ENCODE measurements at regions not wholly inside any gene's neighbourhood (a gene's known extent, or its start where the extent isn't known, plus 50 kb on each side); places are given as distances from the start of the nearest gene placed in this dataset.
A peak's percentile ranks its signal among the peaks of the same experiment; 100 is the strongest.
"Not testable (repeated sequence)": the region's sequence is repeated elsewhere in the genome, so short reads cannot be mapped to it uniquely, and the experiment has no call there.

DNA sequence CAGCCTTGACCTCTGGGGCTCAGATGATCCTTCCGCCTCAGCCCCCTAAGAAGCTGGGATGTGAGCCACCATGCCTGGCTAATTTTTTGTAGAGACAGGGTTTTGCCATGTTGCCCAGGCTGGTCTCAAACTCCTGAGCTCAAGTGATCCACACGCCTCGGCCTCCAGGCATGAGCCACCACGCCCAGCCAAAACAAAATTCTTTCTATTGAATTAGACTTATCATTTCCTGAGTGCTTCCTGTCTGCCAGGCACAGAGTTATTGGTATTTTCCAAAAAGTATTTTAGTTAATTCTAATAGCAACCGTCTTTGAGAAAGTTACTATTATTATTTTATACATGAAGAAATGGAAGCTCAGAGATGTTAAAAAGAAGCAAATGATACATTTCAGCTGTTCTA is 61.4 kb upstream of the LMO2 start:
- Histone ChIP-seq H3K9me3 (ENCODE audit: low read depth, low read length, poor library complexity, severe bottlenecking) (no peaks in the 10 kb centered on the region), H3K4me3 (ENCODE audit: low read depth, low read length, poor library complexity, severe bottlenecking) (no peak overlapping the region), H3K27ac (ENCODE audit: low read depth, low read length, poor library complexity, severe bottlenecking) (peak overlapping the region; percentile 52), H3K4me1 (ENCODE audit: insufficient read depth, low read length, poor library complexity, severe bottlenecking) (peaks cover 25% of the 10 kb centered on the region), H3K36me3 (ENCODE audit: insufficient read depth, low read length, poor library complexity, severe bottlenecking) (no peaks in the 10 kb centered on the region), H3K27me3 (replicated peaks; ENCODE audit: insufficient read depth, low read depth, low read length, poor library complexity) (no peaks in the 10 kb centered on the region)
- peak; percentile 91 for DNase-seq (ENCODE audit: low spot score)
- TF ChIP-seq EZH2 (IDR thresholded peaks at IDR 0.05; ENCODE audit: borderline replicate concordance, low read depth, low read length, poor library complexity, severe bottlenecking), result no peak
- intact Hi-C loops (cut with micrococcal nuclease; ENCODE audit: unreplicated experiment), result no loop called here
- POLR2A ChIA-PET (ENCODE audit: low non-redundant PET), result interaction anchor here (0.5 to 1.1 kb wide), 2 partner anchors 23 to 38 kb away, joined by 4 to 7 read pairs; no protein-coding TSS in a partner anchor
- BruUV-seq (replicated peaks), result no TSS peak
- CTCF ChIA-PET, result interaction anchor here (1.0 kb wide), 2 partner anchors 23 to 86 kb away, joined by 3 to 4 read pairs; no protein-coding TSS in a partner anchor

DNA sequence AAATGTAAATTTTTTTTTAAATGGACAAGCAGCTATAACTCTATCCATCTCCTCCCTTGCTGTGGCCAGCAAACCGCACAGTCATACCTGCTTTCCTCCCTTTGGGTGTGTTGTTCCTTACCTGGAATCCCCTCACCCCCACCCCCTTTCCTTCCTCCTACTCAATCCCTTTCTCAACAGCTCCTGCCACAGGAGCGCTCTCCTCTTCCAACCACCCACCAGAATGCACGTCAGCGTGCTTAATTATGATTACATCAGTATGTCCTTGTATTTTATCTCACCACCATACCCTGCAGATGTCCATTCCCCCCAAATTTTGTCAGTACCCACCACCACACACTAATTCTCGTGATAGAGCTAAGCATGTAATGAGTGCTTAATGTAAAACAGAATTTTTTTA is 60.9 kb upstream of the LMO2 start:
- H3K36me3 ChIP-seq (ENCODE audit: insufficient read depth, low read length, poor library complexity, severe bottlenecking), result no peaks in the 10 kb centered on the region
- BruUV-seq (replicated peaks), result no TSS peak
- peaks cover 25% of the 10 kb centered on the region for H3K4me1 ChIP-seq (ENCODE audit: insufficient read depth, low read length, poor library complexity, severe bottlenecking)
- H3K27ac ChIP-seq (ENCODE audit: low read depth, low read length, poor library complexity, severe bottlenecking), result peak overlapping the region; percentile 52
- no peaks in the 10 kb centered on the region for H3K27me3 ChIP-seq (replicated peaks; ENCODE audit: insufficient read depth, low read depth, low read length, poor library complexity)
- CTCF ChIA-PET, result interaction anchor here (1.0 kb wide), 2 partner anchors 22 to 85 kb away, joined by 3 to 4 read pairs; no protein-coding TSS in a partner anchor
- no peaks in the 10 kb centered on the region for H3K9me3 ChIP-seq (ENCODE audit: low read depth, low read length, poor library complexity, severe bottlenecking)
- H3K4me3 ChIP-seq (ENCODE audit: low read depth, low read length, poor library complexity, severe bottlenecking), result no peak overlapping the region
- intact Hi-C loops (cut with micrococcal nuclease; ENCODE audit: unreplicated experiment), result no loop called here
- DNase-seq (ENCODE audit: low spot score), result peak; percentile 72
- POLR2A ChIA-PET (ENCODE audit: low non-redundant PET), result interaction anchor here (0.5 to 1.1 kb wide), 2 partner anchors 22 to 38 kb away, joined by 4 to 7 read pairs; no protein-coding TSS in a partner anchor
- TF ChIP-seq EZH2 (IDR thresholded peaks at IDR 0.05; ENCODE audit: borderline replicate concordance, low read depth, low read length, poor library complexity, severe bottlenecking), result no peak
- no peak for TF ChIP-seq CTCF (conservative IDR thresholded peaks at IDR 0.05; ENCODE audit: low read depth, low read length)

DNA sequence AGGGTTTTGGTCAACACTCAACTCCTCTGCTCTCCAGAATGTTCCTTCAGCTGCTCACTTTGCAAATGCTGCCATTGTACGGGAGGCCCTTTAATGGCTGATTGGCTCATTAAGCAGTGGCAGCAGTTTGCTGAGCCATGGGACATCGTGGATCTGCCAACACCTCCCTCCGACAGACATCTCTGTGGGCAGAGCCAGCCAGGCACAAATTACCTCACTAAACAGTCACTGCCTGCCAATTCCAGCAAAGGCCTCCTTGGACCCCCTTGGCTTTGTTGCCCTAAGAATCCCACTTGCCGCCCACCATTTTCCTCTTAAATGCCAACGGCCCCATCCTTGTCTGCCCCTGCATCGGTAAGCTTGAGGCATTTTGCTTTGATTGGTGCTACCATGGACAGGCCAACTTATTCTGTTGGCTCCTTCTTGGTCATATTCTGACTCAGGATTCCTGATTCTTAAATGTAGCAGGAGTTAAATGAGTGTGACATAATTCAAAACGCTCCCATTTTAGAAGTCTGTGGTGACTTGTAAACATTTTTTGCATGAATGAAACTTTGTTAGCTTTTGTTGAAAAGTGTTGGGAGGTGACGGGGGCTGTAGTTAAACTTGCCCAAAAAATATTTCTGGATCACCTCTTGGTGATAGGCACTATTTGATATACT is 57.5 kb upstream of the LMO2 start:
- POLR2A ChIA-PET (ENCODE audit: low non-redundant PET), result no interaction called here
- CTCF ChIA-PET, result no interaction called here
- H3K4me3 ChIP-seq (ENCODE audit: low read depth, low read length, poor library complexity, severe bottlenecking), result no peak overlapping the region
- H3K27ac ChIP-seq (ENCODE audit: low read depth, low read length, poor library complexity, severe bottlenecking), result no peak overlapping the region
- no peaks in the 10 kb centered on the region for H3K9me3 ChIP-seq (ENCODE audit: low read depth, low read length, poor library complexity, severe bottlenecking)
- H3K4me1 ChIP-seq (ENCODE audit: insufficient read depth, low read length, poor library complexity, severe bottlenecking), result peaks cover 25% of the 10 kb centered on the region
- intact Hi-C loops (cut with micrococcal nuclease; ENCODE audit: unreplicated experiment), result no loop called here
- H3K27me3 ChIP-seq (replicated peaks; ENCODE audit: insufficient read depth, low read depth, low read length, poor library complexity), result no peaks in the 10 kb centered on the region
- DNase-seq (ENCODE audit: low spot score), result no peak
- TF ChIP-seq CTCF (conservative IDR thresholded peaks at IDR 0.05; ENCODE audit: low read depth, low read length), result no peak
- TF ChIP-seq EZH2 (IDR thresholded peaks at IDR 0.05; ENCODE audit: borderline replicate concordance, low read depth, low read length, poor library complexity, severe bottlenecking), result no peak
- no TSS peak for BruUV-seq (replicated peaks)
- H3K36me3 ChIP-seq (ENCODE audit: insufficient read depth, low read length, poor library complexity, severe bottlenecking), result no peaks in the 10 kb centered on the region

DNA sequence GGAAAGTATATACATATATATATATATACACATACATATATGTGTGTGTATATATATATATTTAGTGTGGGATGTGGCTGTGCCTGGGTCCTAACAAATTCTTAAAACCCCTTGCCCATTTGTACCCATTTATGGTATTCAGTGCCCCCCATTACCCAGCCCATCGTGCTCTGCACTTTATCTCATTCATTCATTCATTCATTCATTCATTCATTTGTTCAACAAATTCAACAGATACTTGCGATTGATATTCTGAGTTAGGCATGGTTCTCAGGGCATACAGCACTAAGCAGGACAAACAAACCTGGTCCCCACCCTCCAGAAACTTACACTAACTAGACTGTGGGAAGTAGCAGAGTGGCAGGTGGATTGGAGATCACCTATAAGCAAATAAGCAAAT is 56.6 kb upstream of the LMO2 start:
- peaks cover 19% of the 10 kb centered on the region for H3K4me1 ChIP-seq (ENCODE audit: insufficient read depth, low read length, poor library complexity, severe bottlenecking)
- no peaks in the 10 kb centered on the region for H3K36me3 ChIP-seq (ENCODE audit: insufficient read depth, low read length, poor library complexity, severe bottlenecking)
- intact Hi-C loops (cut with micrococcal nuclease; ENCODE audit: unreplicated experiment), result no loop called here
- POLR2A ChIA-PET (ENCODE audit: low non-redundant PET), result no interaction called here
- no peaks in the 10 kb centered on the region for H3K27me3 ChIP-seq (replicated peaks; ENCODE audit: insufficient read depth, low read depth, low read length, poor library complexity)
- no peak for DNase-seq (ENCODE audit: low spot score)
- no peak for TF ChIP-seq CTCF (conservative IDR thresholded peaks at IDR 0.05; ENCODE audit: low read depth, low read length)
- TF ChIP-seq EZH2 (IDR thresholded peaks at IDR 0.05; ENCODE audit: borderline replicate concordance, low read depth, low read length, poor library complexity, severe bottlenecking), result no peak
- no peaks in the 10 kb centered on the region for H3K9me3 ChIP-seq (ENCODE audit: low read depth, low read length, poor library complexity, severe bottlenecking)
- no TSS peak for BruUV-seq (replicated peaks)
- CTCF ChIA-PET, result no interaction called here
- H3K4me3 ChIP-seq (ENCODE audit: low read depth, low read length, poor library complexity, severe bottlenecking), result no peak overlapping the region
- H3K27ac ChIP-seq (ENCODE audit: low read depth, low read length, poor library complexity, severe bottlenecking), result no peak overlapping the region

GRCh38 chr11:33947918-33948317 is 56.0 kb upstream of the LMO2 start:
- not testable (repeated sequence) for DNase-seq (ENCODE audit: low spot score)

More at GRCh38 chr11:33947918-33948317, 56.0 kb upstream of the LMO2 start:
- H3K27ac ChIP-seq (ENCODE audit: low read depth, low read length, poor library complexity, severe bottlenecking); H3K36me3 ChIP-seq (ENCODE audit: insufficient read depth, low read length, poor library complexity, severe bottlenecking); H3K27me3 ChIP-seq (replicated peaks; ENCODE audit: insufficient read depth, low read depth, low read length, poor library complexity); H3K4me3 ChIP-seq (ENCODE audit: low read depth, low read length, poor library complexity, severe bottlenecking); BruUV-seq (replicated peaks); H3K9me3 ChIP-seq (ENCODE audit: low read depth, low read length, poor library complexity, severe bottlenecking); POLR2A ChIA-PET (ENCODE audit: low non-redundant PET); intact Hi-C loops (cut with micrococcal nuclease; ENCODE audit: unreplicated experiment): not testable (repeated sequence)
- CTCF ChIA-PET, result interaction anchor here (0.7 kb wide), 1 partner anchor 81 kb away, joined by 5 read pairs; no protein-coding TSS in a partner anchor
- H3K4me1 ChIP-seq (ENCODE audit: insufficient read depth, low read length, poor library complexity, severe bottlenecking), result peaks cover 15% of the 10 kb centered on the region
